GM12892 (cell line): ENCODE measurements at regions not wholly inside any gene's neighbourhood (a gene's known extent, or its start where the extent isn't known, plus 50 kb on each side); places are given as distances from the start of the nearest gene placed in this dataset.

ENCODE experiments used
- POLR2A ChIP-seq: IDR thresholded peaks from 2 replicates; pipeline ENCODE4 v1.6.1; 2011; ENCODE audit warnings: low read depth, low read length, control low read depth
- POLR2AphosphoS5 ChIP-seq: IDR thresholded peaks from 2 replicates; pipeline ENCODE4 v1.6.1; 2011; ENCODE audit warnings: low read depth, low read length, control low read depth

GRCh38 chr4:92122911-92123310, 180.9 kb upstream of the GRID2 start:
- TF ChIP-seq POLR2AphosphoS5 = no peak
- TF ChIP-seq POLR2A = no peak
